ENCODE measurements at regions not wholly inside any gene's neighbourhood (a gene's known extent, or its start where the extent isn't known, plus 50 kb on each side); places are given as distances from the start of the nearest gene placed in this dataset.

DNA sequence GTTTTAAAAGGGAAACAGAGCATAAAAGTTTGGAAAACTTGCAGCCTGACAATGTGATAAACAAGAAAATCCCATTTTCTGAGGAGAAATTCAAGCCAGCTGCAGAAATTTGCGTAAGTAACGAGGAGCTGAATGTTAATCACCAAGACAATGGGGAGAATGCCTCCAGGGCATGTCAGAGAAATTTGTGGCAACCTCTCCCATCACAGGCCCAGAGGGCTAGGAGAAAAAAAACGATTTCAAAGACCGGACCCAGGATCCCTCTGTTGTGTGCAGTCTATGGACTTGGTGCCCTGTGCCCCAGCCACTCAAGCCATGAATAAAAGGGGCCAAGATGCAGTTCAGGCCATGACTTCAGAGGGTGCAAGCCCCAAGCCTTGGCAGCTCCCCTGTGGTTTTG, 355.4 kb upstream of the NDST3 start:
- no peak overlapping the region for H3K4me3 ChIP-seq (ENCODE audit: low read length)
- TF ChIP-seq, protein P1, sequence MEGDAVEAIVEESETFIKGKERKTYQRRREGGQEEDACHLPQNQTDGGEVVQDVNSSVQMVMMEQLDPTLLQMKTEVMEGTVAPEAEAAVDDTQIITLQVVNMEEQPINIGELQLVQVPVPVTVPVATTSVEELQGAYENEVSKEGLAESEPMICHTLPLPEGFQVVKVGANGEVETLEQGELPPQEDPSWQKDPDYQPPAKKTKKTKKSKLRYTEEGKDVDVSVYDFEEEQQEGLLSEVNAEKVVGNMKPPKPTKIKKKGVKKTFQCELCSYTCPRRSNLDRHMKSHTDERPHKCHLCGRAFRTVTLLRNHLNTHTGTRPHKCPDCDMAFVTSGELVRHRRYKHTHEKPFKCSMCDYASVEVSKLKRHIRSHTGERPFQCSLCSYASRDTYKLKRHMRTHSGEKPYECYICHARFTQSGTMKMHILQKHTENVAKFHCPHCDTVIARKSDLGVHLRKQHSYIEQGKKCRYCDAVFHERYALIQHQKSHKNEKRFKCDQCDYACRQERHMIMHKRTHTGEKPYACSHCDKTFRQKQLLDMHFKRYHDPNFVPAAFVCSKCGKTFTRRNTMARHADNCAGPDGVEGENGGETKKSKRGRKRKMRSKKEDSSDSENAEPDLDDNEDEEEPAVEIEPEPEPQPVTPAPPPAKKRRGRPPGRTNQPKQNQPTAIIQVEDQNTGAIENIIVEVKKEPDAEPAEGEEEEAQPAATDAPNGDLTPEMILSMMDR (conservative IDR thresholded peaks at IDR 0.05; ENCODE audit: low read length), result no peak
- no peak for DNase-seq (ENCODE audit: low read depth)

DNA sequence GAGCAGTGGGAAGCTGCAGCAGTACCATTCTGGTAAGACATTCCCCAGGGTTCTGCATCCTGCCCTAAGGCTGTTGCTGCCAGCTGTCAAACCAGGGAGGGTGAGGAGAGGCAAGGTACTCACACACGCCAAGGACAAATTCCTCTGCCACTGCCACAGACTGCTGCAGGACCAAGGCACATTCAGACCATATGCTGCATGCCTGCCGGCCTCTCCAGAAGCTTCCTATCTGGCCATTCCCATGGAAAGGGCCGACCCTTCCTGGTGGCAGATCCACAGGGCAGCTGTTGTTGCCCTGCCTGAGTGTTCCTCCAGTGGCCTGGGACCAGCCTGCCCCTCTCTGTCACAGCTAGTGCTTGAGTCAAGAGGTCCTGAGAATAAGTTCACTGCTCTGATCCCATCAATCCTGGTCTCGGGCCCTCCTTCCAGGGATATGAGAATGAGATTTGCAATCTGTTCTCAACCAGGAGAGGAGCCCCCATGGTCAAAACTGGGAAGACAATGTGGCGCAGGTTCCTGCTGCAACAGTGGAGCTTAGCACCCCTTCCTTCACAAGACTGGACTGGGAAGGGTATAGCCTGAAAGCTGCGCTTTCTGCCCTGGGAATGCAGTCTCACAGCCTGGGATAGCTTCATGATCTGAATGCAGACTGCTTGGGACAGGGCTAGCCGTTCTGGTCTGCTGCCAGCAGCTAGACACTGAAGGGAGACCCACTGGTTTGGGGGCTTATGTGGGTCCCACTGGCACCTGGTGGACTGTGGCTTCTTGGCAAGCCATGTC, 342.5 kb upstream of the NDST3 start:
- DNase-seq (ENCODE audit: low read depth), result no peak
- H3K4me3 ChIP-seq (ENCODE audit: low read length), result no peak overlapping the region
- TF ChIP-seq, protein P1 (conservative IDR thresholded peaks at IDR 0.05; ENCODE audit: low read length), result no peak

DNA sequence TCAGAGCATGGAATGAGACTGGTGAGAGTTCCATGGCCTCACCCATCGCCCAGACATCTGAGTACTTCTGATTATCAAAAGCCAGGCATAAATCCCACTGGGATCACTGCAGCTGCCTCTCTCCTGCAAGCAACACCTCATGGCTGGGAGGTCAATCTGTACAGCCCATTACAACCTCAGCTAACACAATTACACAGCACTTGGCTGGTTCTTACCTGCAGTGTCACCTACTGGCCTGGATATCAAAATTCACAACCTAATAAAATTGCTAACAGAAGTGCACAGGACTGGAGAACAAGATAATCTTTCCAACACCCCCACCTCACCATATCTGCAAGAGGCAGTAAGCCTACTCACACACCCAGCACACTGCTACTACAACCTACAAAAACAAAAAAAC, 341.7 kb upstream of the NDST3 start:
- no peak overlapping the region for H3K4me3 ChIP-seq (ENCODE audit: low read length)
- DNase-seq (ENCODE audit: low read depth), result no peak
- TF ChIP-seq, protein P1 (conservative IDR thresholded peaks at IDR 0.05; ENCODE audit: low read length), result no peak

DNA sequence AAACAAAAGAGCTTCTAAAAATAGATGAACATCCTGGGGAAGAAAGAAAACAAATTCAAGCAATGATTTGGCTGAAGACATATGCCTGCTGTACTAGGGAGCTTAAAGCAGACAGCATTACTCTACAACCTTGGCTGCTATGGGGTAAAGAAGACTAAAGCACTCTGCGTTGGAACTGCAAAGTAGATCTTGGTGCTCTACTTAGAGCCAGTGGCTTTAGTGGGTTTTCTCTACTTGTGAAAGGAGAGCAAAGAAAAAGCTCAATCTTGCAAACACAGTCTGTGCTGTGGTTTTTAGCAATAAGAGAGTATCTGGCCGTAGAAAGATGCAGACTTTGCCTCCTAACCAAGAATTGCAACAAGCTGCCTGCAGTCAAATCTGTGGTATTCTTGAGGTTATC, 334.7 kb upstream of the NDST3 start:
- no peak overlapping the region for H3K4me3 ChIP-seq (ENCODE audit: low read length)
- TF ChIP-seq, protein P1 (conservative IDR thresholded peaks at IDR 0.05; ENCODE audit: low read length), result no peak
- DNase-seq (ENCODE audit: low read depth), result no peak

DNA sequence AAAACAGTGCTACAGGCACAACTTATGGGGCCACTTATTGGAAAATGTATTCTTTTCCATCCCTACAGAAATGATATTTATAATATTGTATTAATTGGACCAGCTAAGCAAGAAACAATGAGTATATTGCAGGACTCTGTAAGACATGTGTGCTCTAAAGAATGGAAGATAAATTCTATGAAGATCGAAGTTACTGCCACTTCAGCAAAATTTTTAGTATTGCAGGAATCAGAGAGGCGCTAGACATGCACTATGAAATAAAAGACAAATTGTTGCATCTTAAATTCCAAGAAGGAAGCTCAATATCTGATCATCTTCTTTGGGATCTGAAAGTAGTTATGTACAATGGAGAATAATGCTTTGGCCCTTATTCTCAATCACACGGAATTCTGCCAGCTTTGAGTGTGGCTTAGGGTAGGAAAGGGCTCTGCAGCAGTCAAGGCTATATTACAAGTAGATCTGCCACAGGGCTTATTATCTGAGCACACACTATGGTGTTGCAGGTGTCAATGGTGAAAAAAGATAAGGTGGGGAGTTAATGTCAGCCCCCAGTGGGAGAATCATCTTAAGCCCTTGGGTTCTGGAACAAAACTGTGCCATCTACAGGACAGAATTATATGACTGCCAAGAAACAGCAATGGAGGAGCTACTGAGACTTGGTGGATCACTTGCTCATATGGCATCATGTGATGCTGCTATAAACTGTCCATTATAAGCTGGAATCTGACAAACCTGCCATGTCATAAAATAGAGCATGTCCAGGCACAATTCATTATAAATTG, 334.0 kb upstream of the NDST3 start:
- H3K4me3 ChIP-seq (ENCODE audit: low read length), result no peak overlapping the region
- DNase-seq (ENCODE audit: low read depth), result no peak
- TF ChIP-seq, protein P1 (conservative IDR thresholded peaks at IDR 0.05; ENCODE audit: low read length), result no peak

DNA sequence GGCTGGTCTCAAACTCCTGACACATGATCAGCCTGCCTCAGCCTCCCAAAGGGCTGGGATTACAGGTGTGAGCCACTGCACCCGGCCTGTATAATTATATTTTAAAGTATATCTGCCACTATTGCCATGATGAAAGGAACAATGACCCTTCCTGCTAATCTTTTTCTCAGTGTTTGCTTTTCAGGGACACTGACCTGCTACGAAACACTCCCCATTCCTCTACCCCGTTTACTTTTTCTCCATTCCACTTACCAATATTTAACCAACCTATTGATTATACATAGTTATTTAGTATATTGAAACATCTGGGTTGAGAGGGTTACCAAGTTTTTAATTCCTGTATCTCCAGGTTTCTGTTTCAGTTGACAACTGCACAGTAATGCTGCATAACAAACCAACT, 331.9 kb upstream of the NDST3 start:
- no peak for DNase-seq (ENCODE audit: low read depth)
- no peak overlapping the region for H3K4me3 ChIP-seq (ENCODE audit: low read length)
- TF ChIP-seq, protein P1 (conservative IDR thresholded peaks at IDR 0.05; ENCODE audit: low read length), result no peak

DNA sequence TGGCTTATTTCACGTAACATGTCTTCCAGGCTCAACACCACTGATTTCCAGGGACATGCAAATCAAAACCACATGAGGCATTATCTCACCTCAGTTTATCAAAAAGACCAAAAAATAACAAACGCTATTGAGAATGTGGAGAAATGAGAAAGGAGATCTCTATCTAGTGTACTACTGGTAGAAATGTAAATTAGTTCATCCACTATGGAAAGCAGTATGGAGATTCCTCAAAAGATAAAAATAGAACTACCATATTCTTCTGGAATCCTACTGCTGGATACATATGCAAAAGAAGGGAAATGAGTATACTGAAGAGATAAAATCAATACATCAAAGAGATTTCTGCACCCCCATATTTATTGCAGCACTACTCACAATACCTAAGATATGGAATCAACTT, 329.6 kb upstream of the NDST3 start:
- TF ChIP-seq, protein P1 (conservative IDR thresholded peaks at IDR 0.05; ENCODE audit: low read length), result no peak
- H3K4me3 ChIP-seq (ENCODE audit: low read length), result no peak overlapping the region
- no peak for DNase-seq (ENCODE audit: low read depth)
